ENCODE measurements at regions not wholly inside any gene's neighbourhood (a gene's known extent, or its start where the extent isn't known, plus 50 kb on each side); places are given as distances from the start of the nearest gene placed in this dataset.
"Not testable (repeated sequence)": the region's sequence is repeated elsewhere in the genome, so short reads cannot be mapped to it uniquely, and the experiment has no call there.

DNA sequence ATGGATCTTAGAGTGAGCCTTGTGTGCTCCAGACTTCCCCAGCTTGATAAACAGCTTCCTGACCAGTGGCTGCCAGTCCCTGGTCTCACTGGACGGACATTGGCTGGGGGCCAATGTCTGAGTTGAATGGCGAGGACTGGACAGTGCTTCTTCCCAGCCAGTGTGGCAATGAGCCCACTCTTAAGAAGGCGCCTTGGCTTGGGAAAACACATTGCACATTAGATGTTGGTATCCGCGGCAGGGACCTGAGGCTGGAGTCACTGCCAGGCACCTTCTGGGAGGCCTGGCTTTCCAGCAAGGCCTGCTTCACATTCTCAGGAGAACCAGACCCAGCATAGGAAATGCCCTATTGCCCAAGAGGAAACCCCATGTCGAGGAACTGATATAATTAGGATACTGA lies 273.5 kb upstream of the PLGLB1 start:
- H3K4me1 ChIP-seq (ENCODE audit: control insufficient read depth, insufficient read depth, low read length); H3K4me3 ChIP-seq (ENCODE audit: low read depth, low read length); H3K27ac ChIP-seq (ENCODE audit: low read depth, low read length); H3K9ac ChIP-seq (ENCODE audit: low read depth, low read length); H3K9me3 ChIP-seq (ENCODE audit: control insufficient read depth, insufficient read depth, low read length); H3K27me3 ChIP-seq (ENCODE audit: control insufficient read depth, insufficient read depth, low read length); H3K36me3 ChIP-seq (ENCODE audit: control insufficient read depth, insufficient read depth, low read length): not testable (repeated sequence)

DNA sequence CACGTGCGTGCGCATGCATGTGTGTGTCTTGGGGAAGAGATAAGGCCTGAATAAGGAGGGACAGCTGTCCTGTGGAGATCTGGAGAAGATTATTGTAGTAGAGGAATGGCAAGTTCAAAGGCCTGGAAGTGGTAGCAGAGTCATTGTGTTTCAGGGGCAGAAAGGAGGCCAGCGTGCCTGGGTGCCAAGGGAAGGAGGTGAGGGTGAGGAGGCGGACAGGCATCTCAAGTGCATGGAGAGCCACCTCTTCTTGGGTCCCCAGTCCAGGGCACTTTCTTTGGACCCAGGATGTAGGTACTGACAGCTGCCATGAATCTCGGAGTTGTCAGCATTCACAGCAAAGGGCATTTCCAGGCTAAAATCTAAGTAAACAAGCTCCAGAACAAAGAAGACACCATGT lies 279.7 kb upstream of the PLGLB1 start:
- not testable (repeated sequence) for H3K36me3 ChIP-seq (ENCODE audit: control insufficient read depth, insufficient read depth, low read length); H3K9ac ChIP-seq (ENCODE audit: low read depth, low read length); H3K9me3 ChIP-seq (ENCODE audit: control insufficient read depth, insufficient read depth, low read length); H3K27ac ChIP-seq (ENCODE audit: low read depth, low read length); H3K4me1 ChIP-seq (ENCODE audit: control insufficient read depth, insufficient read depth, low read length); H3K27me3 ChIP-seq (ENCODE audit: control insufficient read depth, insufficient read depth, low read length); H3K4me3 ChIP-seq (ENCODE audit: low read depth, low read length)

GRCh38 chr2:87301871-87302270 lies 280.2 kb upstream of the PLGLB1 start:
- H3K27ac ChIP-seq (ENCODE audit: low read depth, low read length); H3K9me3 ChIP-seq (ENCODE audit: control insufficient read depth, insufficient read depth, low read length); H3K9ac ChIP-seq (ENCODE audit: low read depth, low read length); H3K36me3 ChIP-seq (ENCODE audit: control insufficient read depth, insufficient read depth, low read length); H3K4me3 ChIP-seq (ENCODE audit: low read depth, low read length); H3K27me3 ChIP-seq (ENCODE audit: control insufficient read depth, insufficient read depth, low read length); H3K4me1 ChIP-seq (ENCODE audit: control insufficient read depth, insufficient read depth, low read length): not testable (repeated sequence)

DNA sequence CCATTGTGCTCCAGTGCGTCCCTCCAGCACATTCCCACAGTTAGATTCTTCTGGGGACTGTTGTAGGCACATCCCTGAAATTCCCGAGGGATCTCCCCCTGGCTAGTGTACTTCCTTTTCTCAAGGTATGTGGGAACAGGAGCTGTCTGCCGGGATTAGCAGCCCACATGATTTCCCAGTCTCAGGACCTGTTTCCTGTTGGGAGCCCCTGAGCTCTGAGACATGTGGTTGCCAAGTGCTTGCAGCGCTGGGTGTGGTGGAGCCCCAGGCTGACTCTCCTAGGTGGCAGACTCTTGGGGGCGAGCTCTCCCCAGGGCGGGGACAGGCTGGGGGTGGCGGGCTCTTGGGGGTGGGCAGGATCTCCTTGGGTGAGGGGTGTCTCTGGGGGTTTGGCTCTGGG lies 287.0 kb upstream of the PLGLB1 start:
- H3K36me3 ChIP-seq (ENCODE audit: control insufficient read depth, insufficient read depth, low read length); H3K27me3 ChIP-seq (ENCODE audit: control insufficient read depth, insufficient read depth, low read length); H3K4me1 ChIP-seq (ENCODE audit: control insufficient read depth, insufficient read depth, low read length): not testable (repeated sequence)

GRCh38 chr2:87309785-87310184 lies 288.1 kb upstream of the PLGLB1 start:
- not testable (repeated sequence) for H3K9ac ChIP-seq (ENCODE audit: low read depth, low read length)

More for the DNA sequence above, 287.0 kb upstream of the PLGLB1 start:
- H3K27ac ChIP-seq (ENCODE audit: low read depth, low read length); H3K9ac ChIP-seq (ENCODE audit: low read depth, low read length); H3K9me3 ChIP-seq (ENCODE audit: control insufficient read depth, insufficient read depth, low read length); H3K4me3 ChIP-seq (ENCODE audit: low read depth, low read length): not testable (repeated sequence)

GRCh38 chr2:87311896-87312441 lies 290.3 kb upstream of the PLGLB1 start:
- H3K27ac ChIP-seq (ENCODE audit: low read depth, low read length); H3K9me3 ChIP-seq (ENCODE audit: control insufficient read depth, insufficient read depth, low read length); H3K4me1 ChIP-seq (ENCODE audit: control insufficient read depth, insufficient read depth, low read length); H3K27me3 ChIP-seq (ENCODE audit: control insufficient read depth, insufficient read depth, low read length); H3K4me3 ChIP-seq (ENCODE audit: low read depth, low read length); H3K9ac ChIP-seq (ENCODE audit: low read depth, low read length); H3K36me3 ChIP-seq (ENCODE audit: control insufficient read depth, insufficient read depth, low read length): not testable (repeated sequence)

More at GRCh38 chr2:87309785-87310184, 288.1 kb upstream of the PLGLB1 start:
- not testable (repeated sequence) for H3K36me3 ChIP-seq (ENCODE audit: control insufficient read depth, insufficient read depth, low read length); H3K4me3 ChIP-seq (ENCODE audit: low read depth, low read length); H3K27ac ChIP-seq (ENCODE audit: low read depth, low read length); H3K4me1 ChIP-seq (ENCODE audit: control insufficient read depth, insufficient read depth, low read length); H3K9me3 ChIP-seq (ENCODE audit: control insufficient read depth, insufficient read depth, low read length); H3K27me3 ChIP-seq (ENCODE audit: control insufficient read depth, insufficient read depth, low read length)

GRCh38 chr2:87314622-87315021 lies 293.0 kb upstream of the PLGLB1 start:
- H3K27ac ChIP-seq (ENCODE audit: low read depth, low read length); H3K9me3 ChIP-seq (ENCODE audit: control insufficient read depth, insufficient read depth, low read length); H3K27me3 ChIP-seq (ENCODE audit: control insufficient read depth, insufficient read depth, low read length); H3K4me1 ChIP-seq (ENCODE audit: control insufficient read depth, insufficient read depth, low read length); H3K9ac ChIP-seq (ENCODE audit: low read depth, low read length); H3K4me3 ChIP-seq (ENCODE audit: low read depth, low read length); H3K36me3 ChIP-seq (ENCODE audit: control insufficient read depth, insufficient read depth, low read length): not testable (repeated sequence)

- not testable (repeated sequence) for H3K27me3 ChIP-seq (ENCODE audit: control insufficient read depth, insufficient read depth, low read length); H3K9ac ChIP-seq (ENCODE audit: low read depth, low read length)
These were observed 293.7 kb upstream of the PLGLB1 start for GRCh38 chr2:87315183-87315902.

DNA sequence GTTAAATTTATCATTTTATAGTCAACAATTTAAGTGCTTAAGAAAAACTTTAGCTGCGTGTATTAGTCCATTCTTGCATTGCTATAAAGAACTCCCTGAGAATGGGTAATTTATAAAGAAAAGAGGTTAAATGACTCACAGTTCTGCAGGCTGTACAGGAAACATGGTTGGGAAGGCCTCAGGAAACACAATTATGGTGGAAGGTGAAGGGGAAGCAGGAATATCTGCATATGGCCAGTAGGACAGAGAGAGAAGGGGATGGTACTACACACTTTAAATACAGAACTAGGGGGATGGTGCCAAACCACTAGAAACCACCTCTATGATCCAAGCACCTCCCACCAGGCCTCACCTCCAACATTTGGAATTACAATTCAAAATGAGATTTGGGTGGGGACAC lies 295.5 kb upstream of the PLGLB1 start:
- H3K4me3 ChIP-seq (ENCODE audit: low read depth, low read length); H3K4me1 ChIP-seq (ENCODE audit: control insufficient read depth, insufficient read depth, low read length); H3K9ac ChIP-seq (ENCODE audit: low read depth, low read length); H3K27ac ChIP-seq (ENCODE audit: low read depth, low read length); H3K9me3 ChIP-seq (ENCODE audit: control insufficient read depth, insufficient read depth, low read length); H3K36me3 ChIP-seq (ENCODE audit: control insufficient read depth, insufficient read depth, low read length); H3K27me3 ChIP-seq (ENCODE audit: control insufficient read depth, insufficient read depth, low read length): not testable (repeated sequence)

More at GRCh38 chr2:87315183-87315902, 293.7 kb upstream of the PLGLB1 start:
- not testable (repeated sequence) for H3K4me1 ChIP-seq (ENCODE audit: control insufficient read depth, insufficient read depth, low read length); H3K36me3 ChIP-seq (ENCODE audit: control insufficient read depth, insufficient read depth, low read length); H3K9me3 ChIP-seq (ENCODE audit: control insufficient read depth, insufficient read depth, low read length); H3K4me3 ChIP-seq (ENCODE audit: low read depth, low read length); H3K27ac ChIP-seq (ENCODE audit: low read depth, low read length)

- H3K9me3 ChIP-seq (ENCODE audit: control insufficient read depth, insufficient read depth, low read length); H3K4me1 ChIP-seq (ENCODE audit: control insufficient read depth, insufficient read depth, low read length); H3K9ac ChIP-seq (ENCODE audit: low read depth, low read length); H3K27ac ChIP-seq (ENCODE audit: low read depth, low read length); H3K36me3 ChIP-seq (ENCODE audit: control insufficient read depth, insufficient read depth, low read length); H3K27me3 ChIP-seq (ENCODE audit: control insufficient read depth, insufficient read depth, low read length); H3K4me3 ChIP-seq (ENCODE audit: low read depth, low read length): not testable (repeated sequence)
These were observed 297.3 kb upstream of the PLGLB1 start for GRCh38 chr2:87318814-87319491.

DNA sequence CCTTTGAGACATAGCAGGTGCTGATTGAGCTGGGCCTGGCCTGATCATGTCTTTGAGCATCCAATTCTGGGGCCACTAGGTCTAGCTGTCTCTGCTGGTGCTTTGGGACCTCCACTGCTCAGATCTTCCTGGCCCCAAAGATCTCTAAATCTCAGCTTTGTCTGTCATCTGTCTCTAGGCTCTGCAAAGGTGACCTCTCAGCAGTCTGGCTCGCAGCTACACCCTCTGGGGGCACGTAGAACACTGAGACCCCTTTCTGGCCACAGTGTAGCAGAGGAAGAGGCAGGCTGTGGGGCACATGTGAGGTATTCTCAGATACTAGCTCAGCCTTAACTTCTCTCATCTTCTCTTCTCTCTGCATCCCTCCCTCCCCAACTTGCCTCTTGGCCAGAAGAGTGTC lies 298.1 kb upstream of the PLGLB1 start:
- not testable (repeated sequence) for H3K9me3 ChIP-seq (ENCODE audit: control insufficient read depth, insufficient read depth, low read length); H3K27ac ChIP-seq (ENCODE audit: low read depth, low read length); H3K27me3 ChIP-seq (ENCODE audit: control insufficient read depth, insufficient read depth, low read length); H3K36me3 ChIP-seq (ENCODE audit: control insufficient read depth, insufficient read depth, low read length); H3K9ac ChIP-seq (ENCODE audit: low read depth, low read length); H3K4me3 ChIP-seq (ENCODE audit: low read depth, low read length); H3K4me1 ChIP-seq (ENCODE audit: control insufficient read depth, insufficient read depth, low read length)
